ENCODE measurements at regions not wholly inside any gene's neighbourhood (a gene's known extent, or its start where the extent isn't known, plus 50 kb on each side); places are given as distances from the start of the nearest gene placed in this dataset.
"Not testable (repeated sequence)": the region's sequence is repeated elsewhere in the genome, so short reads cannot be mapped to it uniquely, and the experiment has no call there.

DNA sequence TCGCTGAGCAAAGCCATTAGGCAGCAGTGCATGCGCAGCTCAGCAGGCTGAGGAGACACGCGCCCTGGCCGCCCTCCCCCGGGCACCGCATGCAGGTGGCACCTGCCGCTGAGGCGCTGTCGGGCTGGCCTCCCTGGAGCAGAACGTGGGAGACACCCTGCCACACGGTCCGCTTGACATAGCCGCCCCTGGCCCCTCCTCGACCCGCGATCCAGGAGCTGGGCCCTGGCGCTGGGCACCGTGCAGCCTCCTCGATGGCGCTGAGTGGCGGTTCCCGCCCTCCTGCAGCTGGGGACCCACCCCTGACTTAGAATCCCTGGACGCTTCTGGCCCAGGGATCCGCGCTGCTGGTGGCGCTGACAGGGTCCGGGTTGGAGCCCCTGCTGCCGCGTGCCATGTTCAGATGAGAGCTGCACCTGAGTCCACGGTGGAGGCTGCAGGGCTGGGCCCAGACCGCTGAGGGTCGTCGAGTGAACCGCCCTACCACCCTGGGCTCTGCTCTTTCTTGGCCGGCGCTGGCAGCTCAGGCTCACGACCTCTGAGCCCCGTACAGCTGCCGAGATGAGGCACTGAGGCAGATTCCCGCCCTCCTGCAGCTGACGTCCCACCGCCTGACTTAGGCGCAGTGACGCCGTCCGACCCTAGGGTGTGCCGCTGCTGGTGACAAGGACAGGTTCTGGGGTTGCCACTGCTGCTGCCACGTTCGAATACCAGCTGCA, 116.8 kb downstream of the OR13A1 start:
- H3K4me3 Mint-ChIP-seq, result no peak overlapping the region
- DNase-seq (no peak), ATAC-seq (no peak)
- no peaks in the 10 kb centered on the region for H3K4me1 Mint-ChIP-seq
- H3K36me3 Mint-ChIP-seq (ENCODE audit: low read depth), result no peaks in the 10 kb centered on the region
- no peak overlapping the region for H3K27ac Mint-ChIP-seq
- H3K27me3 Mint-ChIP-seq, result peaks cover 2% of the 10 kb centered on the region
- H3K9me3 Mint-ChIP-seq, result no peaks in the 10 kb centered on the region

DNA sequence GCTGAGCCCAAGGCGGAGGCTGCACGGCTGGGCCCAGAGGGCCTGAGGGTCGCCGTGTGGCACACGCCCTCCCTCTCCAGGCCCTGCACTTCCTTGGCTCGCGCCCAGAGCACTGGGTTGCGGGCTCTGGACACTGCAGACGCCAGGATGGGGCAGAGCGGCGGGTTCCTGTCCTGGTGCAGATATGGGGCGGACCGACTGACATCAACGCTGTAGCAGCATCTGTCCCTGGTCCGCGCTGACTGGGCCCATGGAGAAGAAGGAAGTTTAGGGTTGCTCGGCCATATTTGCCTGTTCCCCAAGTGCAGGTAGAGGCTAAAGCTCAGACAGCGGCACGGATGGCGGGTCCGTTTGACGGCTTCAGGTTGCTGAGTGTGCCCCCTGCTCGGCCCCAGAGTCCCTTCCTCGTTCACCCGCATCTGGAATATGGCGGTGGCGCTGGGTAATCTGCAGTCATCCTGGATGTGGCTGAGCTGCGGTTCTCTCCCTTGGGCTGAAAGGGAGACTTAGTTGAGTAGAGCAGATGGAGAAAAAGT, 116.1 kb downstream of the OR13A1 start:
- no peaks in the 10 kb centered on the region for H3K36me3 Mint-ChIP-seq (ENCODE audit: low read depth)
- H3K4me1 Mint-ChIP-seq, result no peaks in the 10 kb centered on the region
- DNase-seq (no peak), ATAC-seq (no peak)
- peaks cover 2% of the 10 kb centered on the region for H3K27me3 Mint-ChIP-seq
- H3K27ac Mint-ChIP-seq, result no peak overlapping the region
- no peak overlapping the region for H3K4me3 Mint-ChIP-seq
- no peaks in the 10 kb centered on the region for H3K9me3 Mint-ChIP-seq

DNA sequence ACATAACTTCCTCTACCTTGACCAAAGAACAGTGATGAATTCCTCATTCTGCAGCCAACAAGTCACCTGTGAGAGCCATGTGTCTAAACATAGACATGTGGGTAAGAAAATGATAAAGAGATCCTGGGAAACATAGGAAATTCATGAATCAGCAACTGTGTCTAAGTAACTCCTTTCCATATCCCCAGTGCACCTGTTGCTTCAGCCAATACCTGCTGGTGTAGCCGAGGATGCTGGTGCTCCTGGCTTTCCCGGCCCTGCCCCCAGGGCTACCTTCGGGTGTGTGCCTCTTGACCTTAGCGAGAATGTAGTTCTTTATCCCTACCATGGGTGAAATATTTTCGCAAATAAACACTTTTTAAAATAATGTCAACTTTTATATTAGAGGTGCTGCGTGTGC, 114.1 kb downstream of the OR13A1 start:
- H3K4me3 Mint-ChIP-seq, result no peak overlapping the region
- DNase-seq (no peak), ATAC-seq (no peak)
- H3K36me3 Mint-ChIP-seq (ENCODE audit: low read depth), result no peaks in the 10 kb centered on the region
- peaks cover 4% of the 10 kb centered on the region for H3K27me3 Mint-ChIP-seq
- H3K27ac Mint-ChIP-seq, result no peak overlapping the region
- no peaks in the 10 kb centered on the region for H3K9me3 Mint-ChIP-seq
- H3K4me1 Mint-ChIP-seq, result no peaks in the 10 kb centered on the region

DNA sequence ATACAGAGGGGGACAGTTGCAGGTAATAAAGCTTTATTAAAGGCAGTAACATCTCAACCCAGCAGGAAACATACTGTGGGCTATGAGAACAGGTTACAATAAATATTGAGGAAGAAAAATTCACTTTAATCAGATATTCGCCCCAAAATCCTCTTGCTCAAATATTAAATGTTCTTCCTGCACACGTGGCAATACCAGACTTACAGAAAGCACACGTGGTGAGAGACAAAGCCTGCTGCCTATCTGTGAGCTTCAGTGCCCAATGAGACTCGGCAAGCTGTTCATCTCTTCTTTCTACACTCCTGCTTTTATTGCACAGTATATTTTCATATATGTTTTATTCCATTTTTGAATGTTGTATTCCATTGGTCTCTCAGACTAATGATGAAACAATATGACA, 113.2 kb downstream of the OR13A1 start:
- DNase-seq (no peak), ATAC-seq (no peak)
- H3K4me1 Mint-ChIP-seq, result no peaks in the 10 kb centered on the region
- H3K36me3 Mint-ChIP-seq (ENCODE audit: low read depth), result no peaks in the 10 kb centered on the region
- peaks cover 4% of the 10 kb centered on the region for H3K27me3 Mint-ChIP-seq
- H3K27ac Mint-ChIP-seq, result no peak overlapping the region
- no peak overlapping the region for H3K4me3 Mint-ChIP-seq
- H3K9me3 Mint-ChIP-seq, result no peaks in the 10 kb centered on the region

DNA sequence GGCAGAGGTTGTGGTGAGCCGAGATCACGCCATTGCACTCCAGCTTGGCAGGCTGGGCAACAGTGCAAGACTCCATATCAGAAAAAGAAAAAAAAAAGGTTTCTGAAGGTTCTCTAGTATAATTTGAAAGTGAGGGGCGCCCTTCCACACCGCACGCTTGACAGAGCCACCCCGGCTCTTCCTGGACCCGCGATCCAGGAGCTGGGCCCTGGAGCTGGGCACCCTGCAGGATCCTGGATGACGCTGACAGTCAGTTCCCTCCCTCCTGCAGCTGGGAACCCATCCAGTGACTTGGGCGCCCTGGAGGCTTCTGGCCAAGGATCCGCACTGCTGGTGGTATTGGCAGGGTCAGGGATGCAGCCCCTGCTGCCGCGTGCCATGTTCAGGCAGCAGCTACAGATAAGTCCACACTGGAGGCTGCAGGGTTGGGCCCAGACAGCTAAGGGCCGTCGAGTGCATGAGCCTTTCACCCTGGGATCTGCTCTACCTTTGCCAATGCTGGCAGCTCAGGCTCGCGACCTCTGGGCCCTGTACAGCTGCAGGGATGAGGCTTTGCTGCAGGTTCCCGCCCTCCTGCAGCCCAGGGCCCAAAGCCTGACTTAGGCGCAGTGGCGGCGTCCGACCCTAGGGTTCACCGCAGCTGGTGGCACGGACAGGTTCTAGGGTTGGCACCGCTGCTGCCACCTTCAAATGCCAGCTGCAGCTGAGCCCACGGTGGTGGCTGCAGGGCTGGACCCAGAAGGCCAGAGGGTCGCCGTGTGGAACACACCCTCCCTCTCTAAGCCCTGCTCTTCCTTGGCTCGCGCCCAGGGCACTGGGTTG, 110.2 kb downstream of the OR13A1 start:
- DNase-seq, result no peak
- H3K4me1 Mint-ChIP-seq, result no peaks in the 10 kb centered on the region
- peaks cover 12% of the 10 kb centered on the region for H3K9me3 Mint-ChIP-seq
- no peak for ATAC-seq
- H3K27me3 Mint-ChIP-seq, result peaks cover 15% of the 10 kb centered on the region
- no peak overlapping the region for H3K27ac Mint-ChIP-seq
- no peaks in the 10 kb centered on the region for H3K36me3 Mint-ChIP-seq (ENCODE audit: low read depth)
- no peak overlapping the region for H3K4me3 Mint-ChIP-seq

DNA sequence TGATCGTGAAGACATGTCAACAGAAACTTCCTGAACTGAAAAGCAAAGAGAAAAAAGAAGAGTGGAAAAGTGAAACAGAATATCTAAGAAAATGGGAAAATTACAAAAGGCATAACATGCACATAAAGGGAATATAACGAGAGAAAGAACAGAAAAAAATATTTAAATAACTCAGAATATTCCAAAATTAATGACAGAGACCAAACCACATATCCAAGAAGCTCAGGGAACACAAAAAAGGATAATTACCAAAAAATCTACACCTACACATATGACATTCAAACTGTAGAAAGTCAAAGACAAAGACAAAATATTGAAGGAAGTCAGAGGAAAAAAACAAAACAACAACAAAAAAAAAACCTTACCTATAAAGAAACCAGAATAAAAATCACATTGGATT, 105.5 kb downstream of the OR13A1 start:
- Mint-ChIP-seq H3K27me3 (peaks cover 14% of the 10 kb centered on the region), H3K9me3 (peaks cover 14% of the 10 kb centered on the region), H3K27ac (no peak overlapping the region), H3K4me1 (no peaks in the 10 kb centered on the region), H3K4me3 (no peak overlapping the region), H3K36me3 (ENCODE audit: low read depth) (no peaks in the 10 kb centered on the region)
- ATAC-seq, result no peak
- no peak for DNase-seq

DNA sequence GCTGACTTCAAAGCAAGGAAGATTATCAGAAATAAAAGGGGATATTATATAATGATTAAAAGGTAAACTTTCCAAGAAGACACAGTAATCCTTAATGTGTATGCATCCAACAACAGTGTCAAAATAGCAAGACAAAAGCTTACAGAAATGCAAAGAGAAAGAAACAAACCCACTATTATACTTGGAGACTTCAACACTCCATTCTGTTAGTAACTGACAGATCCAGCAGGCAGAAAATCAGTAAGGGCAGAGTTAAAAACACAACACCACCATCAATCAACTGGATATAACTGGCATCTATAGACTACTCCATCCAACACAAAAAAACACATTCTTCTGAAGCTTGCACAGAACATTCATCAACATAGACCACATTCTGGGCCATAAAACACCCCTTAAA, 103.8 kb downstream of the OR13A1 start:
- H3K4me1 Mint-ChIP-seq, result no peaks in the 10 kb centered on the region
- peaks cover 14% of the 10 kb centered on the region for H3K9me3 Mint-ChIP-seq
- H3K36me3 Mint-ChIP-seq (ENCODE audit: low read depth), result no peaks in the 10 kb centered on the region
- H3K27ac Mint-ChIP-seq, result no peak overlapping the region
- ATAC-seq (no peak), DNase-seq (no peak)
- H3K4me3 Mint-ChIP-seq, result no peak overlapping the region
- peaks cover 12% of the 10 kb centered on the region for H3K27me3 Mint-ChIP-seq

DNA sequence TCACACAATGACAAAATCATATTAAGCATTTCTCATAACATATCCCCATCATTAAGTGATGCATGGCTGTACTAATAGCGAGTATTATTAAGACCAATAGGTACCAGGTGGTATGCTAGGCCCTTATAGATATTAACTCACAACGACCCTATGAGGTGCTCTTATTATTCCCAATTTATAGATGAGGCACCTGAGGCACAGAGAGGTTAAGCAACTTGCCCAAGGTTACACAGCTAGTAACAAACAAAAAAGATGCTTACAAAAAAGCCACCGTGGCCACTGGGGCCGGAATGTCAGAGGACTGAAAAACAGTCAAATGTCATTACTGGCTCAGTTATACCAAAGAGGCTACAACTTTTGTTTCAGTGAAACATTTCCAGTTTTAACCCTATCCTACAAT, 96.0 kb downstream of the OR13A1 start:
- Mint-ChIP-seq H3K36me3 (ENCODE audit: low read depth) (no peaks in the 10 kb centered on the region), H3K4me3 (no peak overlapping the region), H3K4me1 (no peaks in the 10 kb centered on the region), H3K27me3 (no peaks in the 10 kb centered on the region), H3K9me3 (no peaks in the 10 kb centered on the region), H3K27ac (no peak overlapping the region)
- DNase-seq, result no peak
- no peak for ATAC-seq

DNA sequence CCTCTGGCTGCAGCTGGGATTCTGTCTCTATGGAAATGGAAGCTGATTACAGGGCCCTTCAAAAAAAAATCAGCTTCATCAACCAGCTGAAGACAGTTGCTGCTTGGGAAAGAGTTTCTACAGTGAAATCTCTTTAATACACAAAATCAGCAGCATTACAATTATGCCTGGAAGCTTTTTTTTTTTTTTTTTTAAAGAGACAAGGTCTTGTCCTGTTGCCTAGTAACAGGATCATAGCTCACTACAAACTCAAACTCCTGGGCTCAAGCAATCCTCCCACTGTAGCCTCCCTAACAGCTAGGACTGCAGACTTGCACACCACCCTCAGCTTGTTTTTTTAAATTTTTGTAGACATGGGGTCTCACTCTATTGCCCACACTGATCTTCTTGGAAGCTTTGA, 94.5 kb downstream of the OR13A1 start:
- Mint-ChIP-seq H3K36me3 (ENCODE audit: low read depth) (no peaks in the 10 kb centered on the region), H3K4me3 (no peak overlapping the region), H3K4me1 (no peaks in the 10 kb centered on the region), H3K27ac (no peak overlapping the region), H3K9me3 (no peaks in the 10 kb centered on the region), H3K27me3 (no peaks in the 10 kb centered on the region)
- ATAC-seq (no peak), DNase-seq (no peak)

DNA sequence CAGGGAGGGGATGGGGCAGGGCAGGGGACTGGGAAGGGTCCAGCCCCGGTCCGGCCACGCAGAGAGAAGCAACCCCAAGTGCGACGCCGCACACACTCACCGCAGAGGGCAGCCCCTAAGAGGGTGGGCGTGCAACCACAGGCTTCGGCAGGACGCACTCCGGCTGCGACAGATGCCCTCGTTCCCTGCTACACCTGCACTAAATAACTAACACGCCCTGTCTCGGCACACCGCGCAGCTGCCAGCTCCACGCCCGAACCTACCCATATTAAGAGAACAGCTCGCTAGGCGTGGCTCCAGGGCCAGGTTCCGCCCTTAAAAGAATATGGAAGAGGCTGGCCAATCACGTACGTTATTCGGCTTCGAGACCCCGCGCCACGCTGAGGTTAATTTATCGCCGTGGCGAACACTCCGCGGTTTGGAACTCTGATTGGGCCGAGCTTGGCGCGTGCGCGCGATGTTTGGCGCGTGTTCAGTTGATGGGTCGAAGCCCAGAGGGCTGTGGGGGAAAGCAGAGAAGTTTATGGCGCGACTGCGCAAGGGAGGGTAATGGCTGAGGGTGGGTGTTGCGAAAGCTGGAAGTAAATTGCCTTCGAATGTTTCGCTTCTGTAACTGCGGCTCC, 91.1 kb downstream of the OR13A1 start:
- Mint-ChIP-seq H3K9me3 (peaks cover 6% of the 10 kb centered on the region), H3K4me3 (no peak overlapping the region), H3K36me3 (ENCODE audit: low read depth) (peaks cover 3% of the 10 kb centered on the region), H3K27me3 (peaks cover 6% of the 10 kb centered on the region), H3K27ac (no peak overlapping the region), H3K4me1 (no peaks in the 10 kb centered on the region)
- ATAC-seq (no peak), DNase-seq (no peak)

DNA sequence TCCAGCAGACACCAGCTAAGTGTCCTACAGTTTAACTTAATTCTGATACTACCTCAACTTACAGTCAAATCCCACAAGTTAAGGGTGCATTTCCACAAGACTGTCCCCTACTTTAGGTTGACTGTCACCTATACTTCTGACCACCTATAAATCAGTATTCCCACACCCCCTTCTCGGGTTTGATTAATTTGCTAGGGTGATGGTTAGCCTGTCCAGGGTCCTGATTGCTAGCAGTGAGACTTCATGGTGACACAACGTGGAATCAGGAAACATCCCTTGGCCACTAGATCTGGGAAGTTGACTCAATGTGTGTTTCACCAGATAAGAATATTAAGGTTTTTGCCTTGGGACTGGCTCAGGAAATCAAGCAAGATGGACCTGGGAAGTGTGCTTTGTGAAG, 88.4 kb downstream of the OR13A1 start:
- Mint-ChIP-seq H3K4me1 (no peaks in the 10 kb centered on the region), H3K36me3 (ENCODE audit: low read depth) (peaks cover 3% of the 10 kb centered on the region), H3K27me3 (peaks cover 12% of the 10 kb centered on the region), H3K4me3 (no peak overlapping the region), H3K27ac (no peak overlapping the region), H3K9me3 (peaks cover 16% of the 10 kb centered on the region)
- ATAC-seq (no peak), DNase-seq (no peak)

DNA sequence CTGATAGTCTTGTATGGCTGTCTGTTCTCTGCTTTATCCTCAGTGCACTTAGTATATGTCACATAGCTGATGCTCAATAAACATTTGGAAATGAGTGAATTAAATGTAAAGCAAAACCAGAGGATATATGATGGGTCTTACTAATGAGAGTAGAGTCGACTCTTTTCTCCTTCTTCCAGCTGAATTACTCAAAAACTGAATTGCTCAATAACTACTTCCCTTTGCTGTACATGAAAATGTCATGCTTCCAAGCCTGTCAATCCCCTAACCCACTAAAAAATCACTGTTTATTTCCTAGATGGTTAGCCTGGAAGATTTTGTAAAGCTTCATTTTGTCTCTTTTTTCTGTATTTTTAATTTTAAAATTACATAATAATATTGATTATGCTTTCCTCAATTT, 88.0 kb downstream of the OR13A1 start:
- H3K4me1 Mint-ChIP-seq, result no peaks in the 10 kb centered on the region
- no peak overlapping the region for H3K27ac Mint-ChIP-seq
- H3K27me3 Mint-ChIP-seq, result peaks cover 12% of the 10 kb centered on the region
- DNase-seq (no peak), ATAC-seq (no peak)
- H3K9me3 Mint-ChIP-seq, result peaks cover 16% of the 10 kb centered on the region
- no peak overlapping the region for H3K4me3 Mint-ChIP-seq
- peaks cover 3% of the 10 kb centered on the region for H3K36me3 Mint-ChIP-seq (ENCODE audit: low read depth)

DNA sequence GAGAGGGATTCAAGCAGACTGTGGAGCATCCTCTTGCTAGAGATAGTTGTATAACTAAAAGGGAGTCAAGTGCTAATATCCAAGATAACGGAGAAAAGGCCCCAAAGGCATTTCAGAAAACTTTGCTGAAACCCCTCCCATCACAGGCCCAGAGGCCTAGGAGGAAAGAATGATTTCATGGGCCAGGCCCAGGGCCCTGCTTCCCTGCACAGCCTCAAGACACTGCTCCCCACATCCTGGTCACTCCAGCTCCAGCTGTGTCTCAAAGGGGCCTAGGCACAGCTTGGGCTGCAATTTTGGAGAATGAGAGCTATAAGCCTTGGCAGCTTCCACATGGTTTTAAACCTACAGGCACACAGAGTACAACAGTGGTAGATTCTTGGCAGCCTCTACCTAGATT, 85.6 kb downstream of the OR13A1 start:
- no peak for DNase-seq
- H3K4me3 Mint-ChIP-seq, result no peak overlapping the region
- ATAC-seq, result no peak
- H3K9me3 Mint-ChIP-seq, result peaks cover 16% of the 10 kb centered on the region
- peaks cover 12% of the 10 kb centered on the region for H3K27me3 Mint-ChIP-seq
- H3K27ac Mint-ChIP-seq, result no peak overlapping the region
- no peaks in the 10 kb centered on the region for H3K4me1 Mint-ChIP-seq
- peaks cover 3% of the 10 kb centered on the region for H3K36me3 Mint-ChIP-seq (ENCODE audit: low read depth)

DNA sequence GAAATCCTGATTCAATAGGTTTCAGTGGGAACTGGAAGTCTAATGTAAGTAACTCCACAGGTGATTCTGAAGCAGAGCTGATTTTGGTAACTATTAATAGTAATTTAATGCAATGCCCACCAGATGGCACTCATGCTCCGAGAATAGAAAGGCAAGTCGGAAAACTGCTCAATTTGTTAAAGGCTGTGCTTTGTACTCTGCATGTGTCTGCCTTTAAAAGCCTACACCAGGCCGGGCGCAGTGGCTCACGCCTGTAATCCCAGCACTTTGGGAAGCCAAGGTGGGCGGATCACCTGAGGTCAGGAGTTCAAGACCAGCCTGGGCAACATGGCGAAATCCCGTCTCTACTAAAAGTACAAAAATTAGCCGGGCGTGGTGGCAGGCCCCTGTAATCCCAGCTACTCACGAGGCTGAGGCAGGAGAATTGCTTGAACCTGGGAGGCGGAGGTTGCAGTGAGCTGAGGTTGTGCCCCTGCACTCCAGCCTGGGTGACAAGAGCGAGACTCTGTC, 80.1 kb downstream of the OR13A1 start:
- H3K9me3 Mint-ChIP-seq; H3K36me3 Mint-ChIP-seq (ENCODE audit: low read depth); H3K27ac Mint-ChIP-seq; H3K27me3 Mint-ChIP-seq; H3K4me1 Mint-ChIP-seq; H3K4me3 Mint-ChIP-seq: not testable (repeated sequence)
- ATAC-seq (peak; percentile 40), DNase-seq (peak; percentile 63)

DNA sequence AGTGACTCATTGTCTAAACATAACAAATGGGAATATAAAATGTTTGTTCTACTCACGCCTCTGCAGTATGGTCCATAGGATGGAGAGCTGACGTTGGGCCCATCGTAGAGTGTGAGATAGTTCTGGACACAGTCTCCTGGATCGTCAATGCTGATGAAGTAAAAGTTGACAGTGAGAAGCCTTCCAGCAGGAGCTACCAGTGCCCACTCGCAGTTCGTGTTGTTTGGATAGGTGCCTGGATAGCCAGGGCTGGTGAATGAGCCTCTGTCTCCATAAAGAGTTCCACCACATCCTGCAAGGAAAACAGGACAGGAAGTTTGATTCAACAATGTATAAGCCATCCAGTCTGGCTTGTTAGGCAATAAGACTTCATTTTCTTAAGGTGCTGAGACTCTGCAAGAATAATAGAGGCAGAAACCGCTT, 79.6 kb downstream of the OR13A1 start:
- no peaks in the 10 kb centered on the region for H3K36me3 Mint-ChIP-seq (ENCODE audit: low read depth)
- ATAC-seq (no peak), DNase-seq (no peak)
- H3K4me3 Mint-ChIP-seq, result no peak overlapping the region
- H3K27me3 Mint-ChIP-seq, result no peaks in the 10 kb centered on the region
- no peaks in the 10 kb centered on the region for H3K9me3 Mint-ChIP-seq
- H3K27ac Mint-ChIP-seq, result no peak overlapping the region
- H3K4me1 Mint-ChIP-seq, result peaks cover 3% of the 10 kb centered on the region

Data from activated naive CD8-positive, alpha-beta T cell treated with anti-CD3 and anti-CD28 coated beads, Interleukin-2, amount 50 U/mL, for 24 hours (primary cell).